Activated CD8-positive, alpha-beta T cell treated with anti-CD3 and anti-CD28 coated beads for 36 hours (primary cell): ENCODE measurements at regions not wholly inside any gene's neighbourhood (a gene's known extent, or its start where the extent isn't known, plus 50 kb on each side); places are given as distances from the start of the nearest gene placed in this dataset.

Experiments
- ATAC-seq: fragments of 200-7000 bp; cut with Tn5 transposase; one replicate; pipeline ENCODE4 v1.10.0; 2021; ENCODE audit warnings: mild to moderate bottlenecking, moderate library complexity
- CTCF ChIA-PET: fragments of 350-600 bp; sonication (Branson Sonifier 250); formaldehyde crosslinking; loops from one replicate; lab custom pipeline; 2021; ENCODE audit warnings: antibody characterized with exemption; lab: Charles Lee
- POLR2A ChIA-PET: fragments of 350-600 bp; sonication (Branson Sonifier 250); formaldehyde crosslinking; loops from one replicate; lab custom pipeline; 2021; ENCODE audit warnings: antibody characterized with exemption; lab: Charles Lee
- DNase-seq: peaks from one replicate; pipeline ENCODE4 v3.0.0-alpha.2; 2020
- H3K27ac Mint-ChIP-seq: one replicate; pipeline ENCODE4 v1.8.0; 2021; ENCODE audit warnings: mild to moderate bottlenecking, mixed read lengths
- H3K27me3 Mint-ChIP-seq: one replicate; pipeline ENCODE4 v1.8.0; 2021; ENCODE audit warnings: mixed read lengths
- H3K36me3 Mint-ChIP-seq: one replicate; pipeline ENCODE4 v1.8.0; 2021; ENCODE audit warnings: low read depth, mixed read lengths
- H3K4me1 Mint-ChIP-seq: one replicate; pipeline ENCODE4 v1.8.0; 2021; ENCODE audit warnings: low read depth, mixed read lengths
- H3K4me3 Mint-ChIP-seq: one replicate; pipeline ENCODE4 v1.8.0; 2021; ENCODE audit warnings: mild to moderate bottlenecking, moderate library complexity, mixed read lengths
- H3K9me3 Mint-ChIP-seq: one replicate; pipeline ENCODE4 v1.8.0; 2021; ENCODE audit warnings: mixed read lengths
- intact Hi-C: fragments of 100-400 bp; cut with micrococcal nuclease; formaldehyde crosslinking; loops from one replicate; pipeline ENCODE4 v1.10.0; 2022
- TF ChIP-seq, protein P1 (sequence below): fragments of 200-600 bp; IDR thresholded peaks from one replicate; pipeline ENCODE4 v1.8.0; 2022; ENCODE audit warnings: antibody characterized with exemption, mild to moderate bottlenecking

DNA sequence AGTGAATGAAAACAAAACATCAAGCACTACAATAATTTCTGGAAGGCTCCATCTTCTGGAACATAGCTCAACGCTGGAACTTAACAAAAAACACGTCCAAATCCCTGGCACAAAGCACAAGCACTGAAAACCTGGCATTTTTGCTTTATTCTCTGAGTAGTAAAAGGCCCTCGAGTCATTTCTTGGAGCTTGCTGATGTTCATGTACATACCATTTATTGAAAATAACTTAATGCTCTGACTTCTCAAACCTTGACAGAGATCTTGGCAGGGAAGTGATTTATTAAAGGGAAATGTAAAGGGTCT lies 76.5 kb upstream of the STK17B start:
- intact Hi-C loops: no loop called here
- ChIA-PET POLR2A (interaction anchor here (0.6 to 13.2 kb wide), 8 partner anchors 9 to 113 kb away, joined by 3 to 158 read pairs (median 4); no protein-coding TSS in a partner anchor), CTCF (interaction anchor here (1.1 to 3.3 kb wide), 8 partner anchors 9 to 181 kb away, joined by 3 to 23 read pairs (median 3); no protein-coding TSS in a partner anchor)
- Mint-ChIP-seq H3K36me3 (peaks cover 17% of the 10 kb centered on the region), H3K27me3 (no peaks in the 10 kb centered on the region), H3K9me3 (peaks cover 11% of the 10 kb centered on the region), H3K4me1 (peaks cover 70% of the 10 kb centered on the region), H3K4me3 (no peak overlapping the region), H3K27ac (peak overlapping the region; percentile 61)
- TF ChIP-seq, protein P1, sequence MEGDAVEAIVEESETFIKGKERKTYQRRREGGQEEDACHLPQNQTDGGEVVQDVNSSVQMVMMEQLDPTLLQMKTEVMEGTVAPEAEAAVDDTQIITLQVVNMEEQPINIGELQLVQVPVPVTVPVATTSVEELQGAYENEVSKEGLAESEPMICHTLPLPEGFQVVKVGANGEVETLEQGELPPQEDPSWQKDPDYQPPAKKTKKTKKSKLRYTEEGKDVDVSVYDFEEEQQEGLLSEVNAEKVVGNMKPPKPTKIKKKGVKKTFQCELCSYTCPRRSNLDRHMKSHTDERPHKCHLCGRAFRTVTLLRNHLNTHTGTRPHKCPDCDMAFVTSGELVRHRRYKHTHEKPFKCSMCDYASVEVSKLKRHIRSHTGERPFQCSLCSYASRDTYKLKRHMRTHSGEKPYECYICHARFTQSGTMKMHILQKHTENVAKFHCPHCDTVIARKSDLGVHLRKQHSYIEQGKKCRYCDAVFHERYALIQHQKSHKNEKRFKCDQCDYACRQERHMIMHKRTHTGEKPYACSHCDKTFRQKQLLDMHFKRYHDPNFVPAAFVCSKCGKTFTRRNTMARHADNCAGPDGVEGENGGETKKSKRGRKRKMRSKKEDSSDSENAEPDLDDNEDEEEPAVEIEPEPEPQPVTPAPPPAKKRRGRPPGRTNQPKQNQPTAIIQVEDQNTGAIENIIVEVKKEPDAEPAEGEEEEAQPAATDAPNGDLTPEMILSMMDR: no peak
- DNase-seq (no peak), ATAC-seq (no peak)

GRCh38 chr2:196248467-196249094 lies 77.2 kb upstream of the STK17B start:
- DNase-seq (no peak), ATAC-seq (no peak)
- TF ChIP-seq, protein P1: no peak
- POLR2A ChIA-PET: interaction anchor here (0.6 to 13.2 kb wide), 13 partner anchors 8 to 113 kb away, joined by 3 to 158 read pairs (median 4); no protein-coding TSS in a partner anchor
- Mint-ChIP-seq H3K36me3 (peaks cover 17% of the 10 kb centered on the region), H3K27ac (peak overlapping the region; percentile 61), H3K4me3 (no peak overlapping the region), H3K27me3 (no peaks in the 10 kb centered on the region), H3K9me3 (peaks cover 11% of the 10 kb centered on the region), H3K4me1 (peaks cover 77% of the 10 kb centered on the region)
- CTCF ChIA-PET: interaction anchor here (1.0 to 3.3 kb wide), 10 partner anchors 8 to 181 kb away, joined by 3 to 23 read pairs (median 3); no protein-coding TSS in a partner anchor
- intact Hi-C loops: no loop called here

DNA sequence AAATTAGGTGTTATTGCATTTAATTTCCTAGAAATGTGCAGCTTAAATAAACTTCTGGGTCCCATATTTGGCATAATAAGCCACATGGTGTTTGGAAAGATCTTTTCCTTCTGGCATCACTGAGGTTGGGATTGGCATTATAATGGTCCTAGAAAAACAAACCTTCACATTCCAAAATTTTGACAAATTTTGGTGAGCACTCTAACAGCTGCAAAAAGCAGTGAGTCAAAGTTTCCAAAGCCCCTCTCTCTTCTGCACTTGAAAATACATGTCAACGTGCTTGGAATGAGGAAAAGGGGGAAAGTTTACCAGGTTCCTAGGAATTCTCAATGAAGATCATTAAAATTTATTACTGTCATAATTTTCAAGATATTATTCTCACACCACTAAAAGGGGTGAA lies 77.8 kb upstream of the STK17B start:
- ATAC-seq (no peak), DNase-seq (no peak)
- no peaks in the 10 kb centered on the region for H3K27me3 Mint-ChIP-seq
- peaks cover 11% of the 10 kb centered on the region for H3K9me3 Mint-ChIP-seq
- peaks cover 17% of the 10 kb centered on the region for H3K36me3 Mint-ChIP-seq
- H3K4me1 Mint-ChIP-seq: peaks cover 83% of the 10 kb centered on the region
- intact Hi-C loops: no loop called here
- TF ChIP-seq, protein P1: no peak
- CTCF ChIA-PET: interaction anchor here (1.0 to 3.3 kb wide), 6 partner anchors 8 to 182 kb away, joined by 3 to 23 read pairs (median 3); no protein-coding TSS in a partner anchor
- POLR2A ChIA-PET: interaction anchor here (1.0 to 13.2 kb wide), 8 partner anchors 8 to 89 kb away, joined by 3 to 158 read pairs (median 5); no protein-coding TSS in a partner anchor
- peak overlapping the region; percentile 82 for H3K27ac Mint-ChIP-seq
- H3K4me3 Mint-ChIP-seq: no peak overlapping the region

DNA sequence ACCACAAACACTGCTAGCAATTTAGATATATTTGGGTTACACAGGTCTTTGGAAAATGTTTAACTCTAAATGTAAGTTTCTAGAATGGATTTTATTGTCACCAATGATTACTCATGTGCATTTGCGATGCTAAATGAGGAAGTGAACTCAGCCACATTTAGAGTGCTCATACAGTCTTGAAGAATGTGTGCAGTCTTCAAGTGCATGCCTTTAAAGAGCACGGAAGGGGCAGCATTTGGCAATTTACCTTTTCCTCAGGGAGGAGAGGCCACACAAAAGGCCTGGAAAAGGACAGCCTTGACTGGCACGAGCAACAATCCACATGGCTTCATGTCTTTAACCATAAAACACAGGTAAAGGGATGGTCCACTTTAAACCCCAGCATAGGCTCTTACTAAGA lies 78.5 kb upstream of the STK17B start:
- peak; percentile 41 for ATAC-seq
- Mint-ChIP-seq H3K9me3 (peaks cover 11% of the 10 kb centered on the region), H3K27me3 (no peaks in the 10 kb centered on the region), H3K4me3 (peak overlapping the region; percentile 5), H3K36me3 (peaks cover 17% of the 10 kb centered on the region), H3K27ac (peak overlapping the region; percentile 82), H3K4me1 (peaks cover 83% of the 10 kb centered on the region)
- TF ChIP-seq, protein P1: no peak
- intact Hi-C loops: no loop called here
- no peak for DNase-seq
- ChIA-PET CTCF (interaction anchor here (1.1 to 3.3 kb wide), 2 partner anchors 10 to 18 kb away, joined by 3 to 23 read pairs; no protein-coding TSS in a partner anchor), POLR2A (interaction anchor here (1.0 to 13.2 kb wide), 3 partner anchors 7 to 75 kb away, joined by 3 to 158 read pairs (median 6); no protein-coding TSS in a partner anchor)

DNA sequence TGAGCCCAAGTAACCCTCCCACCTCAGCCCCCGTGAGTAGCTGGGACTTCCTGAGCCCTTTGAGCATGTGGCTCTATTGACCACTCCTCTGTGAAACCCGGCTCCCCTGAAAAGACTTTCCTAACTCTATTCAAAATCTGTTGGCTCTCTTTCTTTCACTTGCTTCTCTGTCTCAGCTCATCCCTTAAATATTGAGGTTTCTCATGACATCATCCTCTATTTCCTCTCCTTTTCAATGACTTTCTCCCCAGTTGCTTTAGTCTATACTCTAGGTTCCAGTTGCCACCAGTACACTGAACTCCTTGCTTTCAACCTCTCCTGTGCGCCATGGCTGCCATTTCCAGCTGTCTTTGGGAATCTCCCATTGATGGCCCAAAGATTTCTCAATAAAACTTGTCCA lies 79.8 kb upstream of the STK17B start:
- no peaks in the 10 kb centered on the region for H3K27me3 Mint-ChIP-seq
- ChIA-PET POLR2A (interaction anchor here (0.7 to 12.9 kb wide), 3 partner anchors 8 to 70 kb away, joined by 3 to 158 read pairs (median 3); no protein-coding TSS in a partner anchor), CTCF (interaction anchor here (2.0 kb wide), 1 partner anchor 10 kb away, joined by 5 read pairs; no protein-coding TSS in a partner anchor)
- H3K36me3 Mint-ChIP-seq: peaks cover 17% of the 10 kb centered on the region
- DNase-seq: no peak
- peaks cover 72% of the 10 kb centered on the region for H3K4me1 Mint-ChIP-seq
- peaks cover 11% of the 10 kb centered on the region for H3K9me3 Mint-ChIP-seq
- TF ChIP-seq, protein P1: no peak
- ATAC-seq: no peak
- H3K27ac Mint-ChIP-seq: peak overlapping the region; percentile 74
- no peak overlapping the region for H3K4me3 Mint-ChIP-seq
- intact Hi-C loops: no loop called here
